Prostate gland (tissue), 2 donors: ENCODE measurements at regions not wholly inside any gene's neighbourhood (a gene's known extent, or its start where the extent isn't known, plus 50 kb on each side); places are given as distances from the start of the nearest gene placed in this dataset.

Experiments
- DNase-seq: peaks from one replicate; pipeline ENCODE4 v3.0.0-alpha.2; 2019; ENCODE audit warnings: low spot score
- H3K27ac ChIP-seq, 2 donors: fragments of 200-600 bp; sonication (generic); 2 replicates each; pipeline ENCODE4 v1.5.1; 2017 to 2019
- H3K27me3 ChIP-seq: fragments of 200-600 bp; sonication (generic); replicated peaks from 2 replicates; pipeline ENCODE4 v1.5.1; 2019; ENCODE audit not compliant: insufficient read depth
- H3K36me3 ChIP-seq, 2 donors: fragments of 200-600 bp; sonication (generic); 1 replicate in 1 of 2; 2 replicates in 1 of 2; pipeline versions ENCODE4 v1.5.1 to v1.8.1; 2017 to 2019
- H3K4me1 ChIP-seq: fragments of 200-600 bp; sonication (generic); replicated peaks from 2 replicates; pipeline ENCODE4 v1.5.1; 2019
- H3K4me3 ChIP-seq, 2 donors: fragments of 200-600 bp; sonication (generic); 2 replicates each; pipeline ENCODE4 v1.5.1; 2017 to 2019
- H3K9me3 ChIP-seq: fragments of 200-600 bp; sonication (generic); 2 replicates; pipeline ENCODE4 v1.5.1; 2017
- POLR2A ChIP-seq: fragments of 450-650 bp; IDR thresholded peaks from one replicate; pipeline ENCODE4 v1.6.1; 2016; ENCODE audit warnings: antibody characterized with exemption, mild to moderate bottlenecking
- POLR2AphosphoS5 ChIP-seq: sonication (generic); formaldehyde crosslinking; IDR thresholded peaks from one replicate; pipeline ENCODE4 v1.6.1; 2017; ENCODE audit warnings: antibody characterized with exemption
- WGBS: methylation state at CpG from one replicate; pipeline ENCODE4 v1.1.5; 2018; 5-methylcytosine and 5-hydroxymethylcytosine counted together
- intact Hi-C: fragments of 100-400 bp; cut with DNase I; formaldehyde crosslinking; loops from one replicate; pipeline ENCODE4 v1.14.2; 2022
- TF ChIP-seq, protein P1 (sequence below), 4 experiments: fragments of 200-600 bp in 2 of 4; fragments of 450-650 bp in 2 of 4; sonication (generic) in 2 of 4; IDR thresholded peaks; 1 replicate in 3 of 4; 2 replicates in 1 of 4; pipeline ENCODE4 v1.5.1; 2016 to 2019; ENCODE audit warnings: antibody characterized with exemption in 4 of 4, mild to moderate bottlenecking in 2 of 4, moderate library complexity in 2 of 4

DNA sequence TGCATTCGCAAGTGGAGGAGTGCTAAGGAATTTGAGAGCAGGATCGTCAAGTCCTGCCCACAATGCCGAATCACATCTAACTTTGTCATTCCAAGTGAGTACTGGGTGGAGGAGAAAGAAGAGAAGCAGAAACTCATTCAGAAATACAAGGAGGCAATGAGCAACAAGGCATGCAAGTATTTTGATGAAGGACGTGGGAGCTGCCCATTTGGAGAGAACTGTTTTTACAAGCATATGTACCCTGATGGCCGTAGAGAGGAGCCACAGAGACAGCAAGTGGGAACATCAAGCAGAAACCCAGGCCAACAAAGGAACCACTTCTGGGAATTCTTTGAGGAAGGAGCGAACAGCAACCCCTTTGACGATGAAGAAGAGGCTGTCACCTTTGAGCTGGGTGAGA lies 100.2 kb upstream of the MED14 start:
- Histone ChIP-seq H3K4me3 (no peak overlapping the region), H3K27me3 (no peaks in the 10 kb centered on the region), H3K9me3 (no peaks in the 10 kb centered on the region), H3K27ac (no peak overlapping the region), H3K36me3 (no peaks in the 10 kb centered on the region), H3K4me1 (no peaks in the 10 kb centered on the region)
- DNase-seq, result no peak
- TF ChIP-seq POLR2AphosphoS5, result no peak
- TF ChIP-seq, protein P1, sequence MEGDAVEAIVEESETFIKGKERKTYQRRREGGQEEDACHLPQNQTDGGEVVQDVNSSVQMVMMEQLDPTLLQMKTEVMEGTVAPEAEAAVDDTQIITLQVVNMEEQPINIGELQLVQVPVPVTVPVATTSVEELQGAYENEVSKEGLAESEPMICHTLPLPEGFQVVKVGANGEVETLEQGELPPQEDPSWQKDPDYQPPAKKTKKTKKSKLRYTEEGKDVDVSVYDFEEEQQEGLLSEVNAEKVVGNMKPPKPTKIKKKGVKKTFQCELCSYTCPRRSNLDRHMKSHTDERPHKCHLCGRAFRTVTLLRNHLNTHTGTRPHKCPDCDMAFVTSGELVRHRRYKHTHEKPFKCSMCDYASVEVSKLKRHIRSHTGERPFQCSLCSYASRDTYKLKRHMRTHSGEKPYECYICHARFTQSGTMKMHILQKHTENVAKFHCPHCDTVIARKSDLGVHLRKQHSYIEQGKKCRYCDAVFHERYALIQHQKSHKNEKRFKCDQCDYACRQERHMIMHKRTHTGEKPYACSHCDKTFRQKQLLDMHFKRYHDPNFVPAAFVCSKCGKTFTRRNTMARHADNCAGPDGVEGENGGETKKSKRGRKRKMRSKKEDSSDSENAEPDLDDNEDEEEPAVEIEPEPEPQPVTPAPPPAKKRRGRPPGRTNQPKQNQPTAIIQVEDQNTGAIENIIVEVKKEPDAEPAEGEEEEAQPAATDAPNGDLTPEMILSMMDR (IDR thresholded peaks at IDR 0.05), result no peak
- no peak for TF ChIP-seq POLR2A
- WGBS, result 62% methylated on average over 7 of the region's 7 CpGs
- intact Hi-C loops, result no loop called here

DNA sequence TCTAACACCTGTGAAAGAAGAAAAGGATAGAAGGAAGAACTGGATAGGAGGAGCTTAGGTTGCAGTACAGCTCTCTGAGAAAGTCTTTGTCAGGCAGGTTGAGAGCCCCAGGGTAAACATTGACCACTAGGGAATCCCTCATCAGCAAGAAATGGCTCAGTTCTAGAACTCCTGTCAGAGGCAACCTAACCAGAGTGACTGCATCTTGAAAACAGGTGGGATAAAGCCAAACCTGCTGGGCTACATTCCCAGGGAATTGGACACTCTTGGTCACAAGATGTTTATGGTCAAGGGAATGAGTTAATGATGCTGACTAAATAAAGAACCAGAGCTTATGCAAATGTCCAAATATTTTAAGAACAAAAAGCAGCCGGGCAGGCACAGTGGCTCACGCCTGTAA lies 108.3 kb upstream of the MED14 start:
- H3K27me3 ChIP-seq, result no peaks in the 10 kb centered on the region
- H3K36me3 ChIP-seq, result no peaks in the 10 kb centered on the region
- TF ChIP-seq, protein P1 (IDR thresholded peaks at IDR 0.05), result no peak
- TF ChIP-seq POLR2AphosphoS5, result no peak
- TF ChIP-seq POLR2A, result no peak
- 87% methylated on average over 2 of the region's 2 CpGs for WGBS
- no peak for DNase-seq
- no peak overlapping the region for H3K4me3 ChIP-seq
- H3K9me3 ChIP-seq, result no peaks in the 10 kb centered on the region
- intact Hi-C loops, result no loop called here
- no peak overlapping the region for H3K27ac ChIP-seq
- H3K4me1 ChIP-seq, result no peaks in the 10 kb centered on the region

DNA sequence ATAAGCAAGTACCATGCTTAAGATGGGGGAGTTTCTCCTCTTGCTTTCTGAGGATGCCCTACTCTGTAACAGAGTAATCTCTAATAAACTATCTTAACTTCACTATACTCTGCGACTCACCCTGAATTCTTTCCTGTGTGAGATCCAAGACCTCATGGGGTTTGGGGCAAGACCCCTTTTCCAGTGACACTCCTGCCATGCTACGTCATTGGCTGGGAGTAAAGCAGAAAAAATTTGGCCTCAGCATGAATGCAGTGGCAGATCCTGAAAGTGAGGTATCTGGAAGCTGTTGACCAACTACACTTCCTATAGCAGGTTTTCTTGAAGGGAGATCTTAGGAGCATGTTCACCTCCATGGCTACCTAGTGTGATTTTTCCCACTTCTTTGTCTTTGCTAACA lies 109.1 kb upstream of the MED14 start:
- 81% methylated on average over 2 of the region's 2 CpGs for WGBS
- H3K27ac ChIP-seq, result no peak overlapping the region
- intact Hi-C loops, result no loop called here

DNA sequence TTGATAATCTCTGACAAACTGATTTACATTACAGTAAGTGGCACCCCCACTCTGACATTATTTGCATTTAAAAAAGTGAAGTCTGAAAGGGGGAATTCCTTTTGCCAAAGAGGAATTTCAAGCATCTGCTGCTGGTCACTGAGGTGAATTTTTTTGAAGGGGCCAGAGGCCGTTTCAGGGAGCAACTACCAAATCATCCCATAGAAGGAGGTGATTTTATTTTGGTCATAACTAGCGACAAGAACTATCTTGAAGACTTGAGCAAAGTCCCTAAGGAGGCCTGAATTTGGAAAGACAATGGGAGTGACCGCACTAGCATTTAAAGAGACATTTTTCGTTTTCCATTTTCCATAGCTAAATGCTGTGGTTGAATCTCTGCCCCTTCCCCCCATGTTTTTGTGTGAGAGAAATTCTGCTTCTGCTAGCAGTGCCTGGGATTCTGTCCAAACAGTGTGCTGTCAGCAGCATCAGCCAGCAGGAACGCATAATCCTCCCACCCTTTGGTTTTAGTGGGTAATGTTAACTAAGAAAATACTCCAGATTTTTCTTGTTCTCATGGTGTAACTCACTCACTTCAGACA lies 110.1 kb upstream of the MED14 start:
- Histone ChIP-seq H3K4me1 (no peaks in the 10 kb centered on the region), H3K27me3 (no peaks in the 10 kb centered on the region), H3K27ac (no peak overlapping the region), H3K9me3 (no peaks in the 10 kb centered on the region), H3K4me3 (no peak overlapping the region), H3K36me3 (no peaks in the 10 kb centered on the region)
- WGBS, result 30% methylated on average over 5 of the region's 5 CpGs
- no peak for DNase-seq
- no peak for TF ChIP-seq POLR2A
- TF ChIP-seq POLR2AphosphoS5, result no peak
- TF ChIP-seq, protein P1 (IDR thresholded peaks at IDR 0.05), result no peak
- intact Hi-C loops, result no loop called here

More for the DNA sequence above, 109.1 kb upstream of the MED14 start:
- Histone ChIP-seq H3K4me1 (no peaks in the 10 kb centered on the region), H3K9me3 (no peaks in the 10 kb centered on the region), H3K36me3 (no peaks in the 10 kb centered on the region), H3K4me3 (no peak overlapping the region), H3K27me3 (no peaks in the 10 kb centered on the region)
- TF ChIP-seq POLR2A (no peak), POLR2AphosphoS5 (no peak)
- TF ChIP-seq, protein P1 (IDR thresholded peaks at IDR 0.05), result no peak
- DNase-seq, result no peak
